Left lobe of liver (tissue), 2 donors: ENCODE measurements at regions not wholly inside any gene's neighbourhood (a gene's known extent, or its start where the extent isn't known, plus 50 kb on each side); places are given as distances from the start of the nearest gene placed in this dataset.

Experiments
- ATAC-seq: fragments of 200-7000 bp; cut with Tn5 transposase; one replicate; pipeline ENCODE4 v1.9.1; 2020; ENCODE audit warnings: mild to moderate bottlenecking, moderate library complexity
- DNase-seq: peaks from one replicate; pipeline ENCODE4 v3.0.0-alpha.2; 2020; ENCODE audit warnings: low spot score
- donor health status: DM: no; HTN: no; CAD: no; lungs with moderate emphysema.
- donor health status: DM: no; HTN: yes; CAD: no.

GRCh38 chr2:3071685-3072263, 305.8 kb downstream of the EIPR1 start:
- DNase-seq = no peak
- ATAC-seq = no peak

- ATAC-seq (no peak), DNase-seq (no peak)
These were observed 310.8 kb downstream of the EIPR1 start for GRCh38 chr2:3066831-3067230.

- DNase-seq (no peak), ATAC-seq (no peak)
These were observed 311.7 kb downstream of the EIPR1 start for GRCh38 chr2:3065928-3066327.

DNA sequence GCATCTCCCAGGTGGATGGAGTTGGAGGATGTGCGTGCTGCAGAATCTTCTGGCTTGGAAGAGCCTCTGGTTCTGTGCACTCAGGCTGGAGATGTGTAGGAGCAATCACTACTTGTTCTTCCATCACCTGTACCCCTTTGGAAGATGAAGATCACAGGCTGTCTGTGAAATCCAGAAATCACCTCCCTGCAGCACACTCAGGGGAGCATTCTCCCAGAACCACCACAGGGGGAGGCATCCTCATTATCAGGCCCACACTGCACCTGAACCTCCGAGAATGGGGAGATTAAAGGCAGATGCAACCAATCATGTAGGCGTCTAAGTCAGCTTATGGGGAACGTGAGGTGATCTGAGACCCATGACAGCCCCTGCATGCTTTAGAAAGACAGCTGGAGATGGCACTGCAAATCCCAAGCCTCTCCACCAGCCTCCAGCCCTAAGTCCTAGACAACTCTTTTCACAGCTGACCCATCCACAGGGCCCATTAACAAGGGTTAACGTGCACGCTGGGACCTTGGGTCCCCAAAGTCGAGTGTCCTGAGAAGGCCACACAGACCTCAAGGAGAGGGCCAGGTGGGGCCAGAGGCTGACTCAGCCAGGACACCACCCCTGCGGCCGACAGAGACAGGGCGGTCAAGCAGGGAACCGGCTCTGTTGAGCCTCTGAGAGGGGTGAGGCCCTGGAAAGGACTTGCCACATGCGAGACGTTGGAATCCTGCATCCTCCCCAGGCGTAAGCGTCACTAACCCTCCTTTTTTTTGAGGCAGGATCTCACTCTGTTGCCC, 314.9 kb downstream of the EIPR1 start:
- no peak for DNase-seq

DNA sequence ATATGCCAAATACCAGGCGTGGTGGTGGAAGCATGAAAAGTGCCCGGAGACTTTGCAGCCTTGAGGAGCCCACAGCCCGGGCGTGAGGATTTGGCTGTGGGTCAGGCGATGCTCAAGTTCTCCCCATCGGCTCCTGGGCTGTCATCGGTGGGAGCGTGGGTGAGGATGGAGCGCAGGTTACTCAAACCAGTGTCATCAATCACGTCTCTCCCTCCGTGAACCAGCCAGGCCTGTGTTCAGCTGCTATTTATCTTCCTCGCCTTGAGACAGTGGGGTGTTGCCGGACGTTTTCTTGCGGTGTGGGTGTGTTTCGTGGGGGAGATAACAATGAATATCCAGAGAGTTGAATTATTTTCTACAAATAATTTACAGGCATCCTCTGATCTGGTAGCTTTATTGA, 317.6 kb downstream of the EIPR1 start:
- ATAC-seq = no peak
- DNase-seq = no peak

More for the DNA sequence above, 314.9 kb downstream of the EIPR1 start:
- ATAC-seq = no peak

DNA sequence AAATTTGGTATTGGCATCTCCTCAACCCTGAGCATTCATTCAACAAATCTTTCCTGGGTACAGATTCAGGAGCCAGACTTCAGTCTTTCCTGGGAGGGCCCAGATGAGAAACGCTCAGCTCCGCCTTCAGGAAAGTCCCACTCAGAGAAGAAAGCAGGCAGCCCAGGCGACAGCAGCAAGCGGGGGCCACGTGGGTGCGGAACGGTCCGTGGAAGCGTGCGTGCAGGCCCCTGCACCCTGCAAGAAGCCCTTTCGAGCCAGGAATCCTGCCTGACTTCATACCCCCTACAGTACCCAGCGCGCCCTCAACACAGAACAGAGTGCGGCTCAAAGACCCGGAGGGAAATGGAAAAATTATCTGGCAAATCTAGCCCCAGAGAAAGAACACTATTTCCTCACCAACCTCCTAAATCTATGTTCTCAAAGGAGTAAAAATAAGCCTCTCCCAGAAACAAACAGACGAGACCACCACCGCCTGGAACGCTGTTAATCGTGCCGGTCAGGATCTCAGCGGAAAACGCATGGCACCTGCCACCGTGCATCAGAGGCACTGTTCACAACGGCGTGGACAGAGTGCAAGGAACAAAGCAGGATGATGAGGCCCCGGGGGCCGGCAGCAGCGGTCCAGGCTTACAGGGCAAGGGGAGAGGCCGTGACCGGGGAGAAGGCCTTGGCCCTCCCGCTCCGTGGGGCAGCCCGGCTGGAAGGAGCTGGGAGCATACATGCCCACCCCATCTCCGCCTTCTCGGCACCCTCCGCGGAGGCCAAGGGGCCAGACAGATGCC, 318.3 kb downstream of the EIPR1 start:
- ATAC-seq (no peak), DNase-seq (no peak)

- ATAC-seq = no peak
- DNase-seq = no peak
These were observed 323.6 kb downstream of the EIPR1 start for GRCh38 chr2:3054066-3054465.

- DNase-seq (no peak), ATAC-seq (no peak)
These were observed 326.4 kb downstream of the EIPR1 start for GRCh38 chr2:3051266-3051665.

DNA sequence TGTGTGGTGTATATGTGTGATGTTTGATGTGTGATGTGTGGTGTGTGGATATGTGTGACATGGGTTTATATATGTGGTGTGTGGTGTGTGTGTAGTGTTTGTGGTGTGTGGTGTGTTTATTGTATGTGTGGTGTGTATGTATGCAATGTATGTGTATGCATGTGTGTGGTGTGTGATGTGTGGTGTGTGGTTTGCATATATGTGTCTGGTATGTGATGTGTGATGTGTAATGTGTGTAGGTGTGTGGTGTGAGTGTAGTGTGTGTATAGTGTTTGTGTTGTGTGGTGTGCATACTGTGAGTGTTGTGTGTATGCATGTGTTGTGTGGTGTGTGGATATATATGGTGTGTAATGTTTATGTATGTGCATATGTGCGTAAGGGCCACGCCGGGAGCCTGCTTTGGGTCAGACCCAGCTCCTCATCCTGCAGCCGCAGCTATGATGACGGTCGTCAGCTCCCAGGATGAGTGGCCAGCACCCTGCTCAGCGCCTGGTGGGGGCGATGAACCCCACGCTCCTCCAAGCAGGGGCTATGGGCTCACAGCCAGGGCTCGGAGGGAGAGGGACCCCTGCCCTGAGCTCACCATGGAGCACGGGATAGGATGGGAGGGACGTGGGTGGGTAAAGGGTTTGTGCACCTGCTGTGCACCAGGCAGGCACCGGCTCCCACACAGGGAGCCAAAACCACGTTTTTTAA, 331.3 kb downstream of the EIPR1 start:
- no peak for ATAC-seq
- no peak for DNase-seq

DNA sequence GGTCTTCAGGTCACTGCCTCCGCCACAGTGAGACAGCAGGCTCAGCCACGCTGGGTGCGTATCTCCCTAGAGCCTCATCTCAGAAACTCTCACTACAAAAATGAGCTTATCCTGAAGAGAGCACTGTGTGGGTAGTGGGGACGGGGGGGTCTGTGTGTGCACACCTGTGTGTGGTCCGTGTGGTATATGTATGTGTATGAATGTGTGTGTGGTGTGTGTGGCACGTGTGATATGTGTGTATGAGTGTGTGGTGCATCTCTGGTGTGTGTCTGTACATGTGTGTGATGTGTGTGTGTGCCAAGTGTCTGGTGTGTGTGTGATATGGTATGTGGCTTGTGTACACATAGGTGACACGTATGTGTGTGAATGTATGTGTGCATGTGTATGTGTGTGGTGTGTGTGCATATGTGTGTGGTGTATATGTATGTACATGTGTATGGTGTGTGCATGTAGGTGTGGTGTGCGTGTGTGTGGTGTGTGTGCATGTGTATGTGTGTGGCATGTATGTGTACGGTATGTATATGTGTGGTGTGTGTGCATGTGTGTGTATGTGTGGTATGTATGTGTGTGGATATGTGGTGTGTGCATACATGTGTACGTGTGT, 332.2 kb downstream of the EIPR1 start:
- DNase-seq (no peak), ATAC-seq (no peak)

GRCh38 chr2:3044587-3045317, 332.9 kb downstream of the EIPR1 start:
- ATAC-seq (peak; percentile 88), DNase-seq (peak; percentile 30)

DNA sequence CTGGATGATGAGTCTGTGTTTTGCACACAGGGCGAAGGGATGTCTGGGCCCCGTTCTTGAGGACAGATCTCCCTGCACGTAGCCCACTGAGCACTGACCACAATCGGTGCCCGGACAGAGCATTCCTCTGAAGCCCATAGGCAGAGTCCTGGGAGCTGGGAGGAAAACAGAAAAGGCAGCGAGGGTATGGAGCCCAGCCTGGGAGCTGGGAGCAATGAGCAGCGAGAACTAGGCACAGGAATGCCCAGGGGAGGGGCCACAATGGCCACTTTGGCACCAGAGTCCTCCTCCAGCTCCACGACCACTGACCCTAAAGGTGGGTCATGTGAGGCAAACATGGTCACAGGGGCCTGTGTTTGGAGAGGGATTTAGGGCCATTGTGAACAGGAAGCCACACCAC, 333.9 kb downstream of the EIPR1 start:
- peak; percentile 29 for DNase-seq
- no peak for ATAC-seq

GRCh38 chr2:3042601-3043585, 334.7 kb downstream of the EIPR1 start:
- DNase-seq = peak; percentile 39
- ATAC-seq = no peak

DNA sequence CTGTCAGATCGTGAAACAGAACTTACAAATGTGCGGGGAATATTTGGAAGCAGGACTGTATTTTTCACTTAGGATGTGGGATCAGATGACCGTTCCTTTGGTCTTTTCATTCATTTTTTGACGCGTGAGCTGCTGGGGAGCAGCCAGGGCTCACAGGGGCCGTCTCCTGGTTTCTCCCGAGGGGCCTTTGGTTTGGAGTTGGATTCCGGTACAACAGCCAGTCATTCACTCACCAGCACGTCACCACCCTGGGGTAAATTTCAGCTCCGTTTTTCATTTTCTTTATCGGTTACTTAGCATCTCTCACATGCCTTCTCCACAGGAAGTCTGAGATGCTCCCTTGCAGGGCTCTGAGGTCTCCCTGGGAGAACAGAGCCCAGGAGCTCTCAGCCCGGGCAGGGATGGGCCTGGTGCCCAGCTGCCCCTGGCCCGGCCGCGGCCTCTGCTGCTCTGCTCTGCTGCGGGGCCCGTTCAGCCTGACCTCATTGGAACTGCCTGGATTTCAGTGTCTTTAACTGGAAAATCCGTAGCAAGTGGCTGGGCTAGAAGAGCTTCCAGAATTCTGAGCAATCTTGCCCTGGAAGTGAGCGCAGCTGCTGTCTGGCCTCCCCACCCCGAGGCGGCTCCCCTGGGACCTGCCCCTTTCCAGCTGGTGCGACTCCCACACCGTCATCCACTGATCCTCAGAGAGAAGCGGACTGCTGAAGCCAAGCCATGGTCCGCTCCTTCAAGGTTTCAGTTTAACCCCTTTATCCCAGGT, 335.6 kb downstream of the EIPR1 start:
- no peak for ATAC-seq
- peak; percentile 39 for DNase-seq

DNA sequence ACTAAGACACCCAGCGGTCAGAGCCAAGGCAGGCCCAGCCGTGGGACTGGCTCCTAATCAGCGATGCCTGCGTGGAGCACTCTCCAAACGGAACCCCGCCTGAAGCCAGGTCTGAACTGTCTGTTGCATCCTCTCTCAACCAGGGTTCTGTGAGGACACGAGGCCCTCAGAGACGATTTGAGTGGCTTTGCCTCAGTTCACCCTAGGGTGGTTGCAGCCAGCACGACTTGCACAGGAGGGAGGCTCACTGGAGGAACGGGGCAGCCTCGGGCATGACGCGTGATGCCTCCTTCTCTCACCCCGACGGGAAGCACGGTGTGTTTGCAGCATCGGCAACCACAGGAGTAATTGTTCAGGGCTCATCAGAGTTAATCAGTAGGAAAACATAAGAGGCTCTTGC, 336.4 kb downstream of the EIPR1 start:
- DNase-seq (peak; percentile 41), ATAC-seq (no peak)

GRCh38 chr2:3040496-3041140, 337.0 kb downstream of the EIPR1 start:
- ATAC-seq (no peak), DNase-seq (peak; percentile 16)

DNA sequence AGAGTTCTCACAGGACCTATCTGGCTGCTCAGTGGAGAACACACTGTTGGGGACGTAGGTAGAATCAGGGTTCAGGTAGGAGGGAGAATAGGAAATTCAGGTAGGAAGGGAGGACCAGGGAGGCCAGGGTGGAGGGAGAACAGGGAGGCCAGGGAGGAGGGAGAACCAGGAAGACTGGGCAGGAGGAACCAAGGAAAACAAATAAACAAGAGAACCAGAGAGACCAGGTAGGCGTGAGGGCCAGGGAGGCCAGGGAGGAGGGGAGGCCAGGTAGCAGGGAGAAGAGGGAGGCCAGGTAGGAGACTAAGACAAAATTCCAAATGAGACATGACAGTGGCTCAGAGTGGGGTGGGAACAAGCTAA, 337.6 kb downstream of the EIPR1 start:
- ATAC-seq (no peak), DNase-seq (peak; percentile 22)
